Erythroblast (primary cell): ENCODE measurements at regions not wholly inside any gene's neighbourhood (a gene's known extent, or its start where the extent isn't known, plus 50 kb on each side); places are given as distances from the start of the nearest gene placed in this dataset.

ENCODE experiments used
- GATA1 ChIP-seq: IDR thresholded peaks from 2 replicates; pipeline ENCODE4 v1.6.1; 2011; ENCODE audit warnings: low read depth, mild to moderate bottlenecking, control low read depth, low read length, moderate library complexity
- POLR2A ChIP-seq: IDR thresholded peaks from 2 replicates; pipeline ENCODE4 v1.6.1; 2011; ENCODE audit warnings: mild to moderate bottlenecking, low read length

DNA sequence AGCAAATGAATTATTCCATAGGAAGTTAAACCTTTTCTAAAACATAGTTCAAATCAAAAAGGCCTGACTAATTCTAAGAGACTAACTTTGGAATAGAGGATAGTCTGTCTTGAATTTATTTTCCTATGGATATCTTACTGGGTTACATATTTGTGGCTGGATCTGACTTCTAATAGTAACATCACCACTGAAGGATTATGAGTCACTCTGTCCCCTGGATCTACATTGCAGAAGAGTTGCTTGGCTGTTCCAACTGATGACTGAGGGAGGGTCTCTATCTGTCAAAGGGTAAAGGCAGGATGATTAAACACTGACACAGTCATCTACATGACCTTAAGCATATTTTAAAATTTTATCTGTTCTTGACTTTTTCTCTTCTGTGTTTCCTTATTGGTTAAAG is 119.6 kb upstream of the FST start:
- TF ChIP-seq POLR2A (no peak), GATA1 (no peak)
